HG03439 (cell line): ENCODE measurements at regions not wholly inside any gene's neighbourhood (a gene's known extent, or its start where the extent isn't known, plus 50 kb on each side); places are given as distances from the start of the nearest gene placed in this dataset.

Experiments used
- ATAC-seq: cut with Tn5 transposase; IDR thresholded peaks from one replicate; pipeline ENCODE4 v1.9.1; 2021; ENCODE audit warnings: mild to moderate bottlenecking, moderate library complexity; ENCODE audit not compliant: unreplicated experiment

GRCh38 chr9:105143136-105143430 is 101.4 kb upstream of the SLC44A1 start:
- ATAC-seq: no peak

- ATAC-seq: no peak
Observed at GRCh38 chr9:105144076-105144475, 100.4 kb upstream of the SLC44A1 start.

GRCh38 chr9:105144841-105145240 is 99.6 kb upstream of the SLC44A1 start:
- ATAC-seq: no peak

- no peak for ATAC-seq
Observed at GRCh38 chr9:105146677-105147076, 97.8 kb upstream of the SLC44A1 start.

DNA sequence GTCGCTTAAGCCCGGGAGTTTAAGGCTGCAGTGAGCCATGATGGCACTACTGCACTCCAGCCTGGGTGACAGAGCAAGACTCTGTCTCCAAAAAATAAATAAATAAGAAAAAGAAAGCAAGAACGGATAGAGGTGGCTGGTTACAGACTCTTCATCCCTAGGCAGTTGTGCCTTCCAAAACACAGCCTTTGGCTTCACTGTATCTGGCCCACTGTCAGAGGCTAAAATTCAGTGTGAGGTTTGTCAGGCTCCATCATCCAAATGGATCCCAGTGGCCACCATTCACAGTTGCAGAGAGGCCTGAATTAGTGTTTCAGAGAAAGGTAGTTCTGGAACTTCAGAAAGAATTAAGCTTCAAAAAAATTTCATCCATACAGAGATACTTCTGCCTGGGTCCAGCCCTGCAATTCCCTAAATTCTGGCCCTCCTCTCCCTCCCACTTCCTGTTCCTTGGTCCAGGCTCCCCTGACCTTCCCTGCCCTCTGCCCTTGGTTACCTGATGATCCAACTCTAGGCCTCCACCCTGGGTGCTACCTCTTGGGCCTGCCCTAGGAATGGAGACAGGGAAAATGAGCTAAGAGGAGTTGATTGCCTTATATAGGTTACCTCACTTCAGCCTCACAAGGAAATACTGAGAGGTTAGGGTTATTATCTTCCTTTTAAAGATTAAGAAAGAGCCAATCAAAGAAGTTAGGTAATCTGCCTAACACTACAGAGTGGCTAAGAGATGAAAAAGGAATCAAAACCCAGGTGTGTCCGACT is 97.2 kb upstream of the SLC44A1 start:
- ATAC-seq: no peak

DNA sequence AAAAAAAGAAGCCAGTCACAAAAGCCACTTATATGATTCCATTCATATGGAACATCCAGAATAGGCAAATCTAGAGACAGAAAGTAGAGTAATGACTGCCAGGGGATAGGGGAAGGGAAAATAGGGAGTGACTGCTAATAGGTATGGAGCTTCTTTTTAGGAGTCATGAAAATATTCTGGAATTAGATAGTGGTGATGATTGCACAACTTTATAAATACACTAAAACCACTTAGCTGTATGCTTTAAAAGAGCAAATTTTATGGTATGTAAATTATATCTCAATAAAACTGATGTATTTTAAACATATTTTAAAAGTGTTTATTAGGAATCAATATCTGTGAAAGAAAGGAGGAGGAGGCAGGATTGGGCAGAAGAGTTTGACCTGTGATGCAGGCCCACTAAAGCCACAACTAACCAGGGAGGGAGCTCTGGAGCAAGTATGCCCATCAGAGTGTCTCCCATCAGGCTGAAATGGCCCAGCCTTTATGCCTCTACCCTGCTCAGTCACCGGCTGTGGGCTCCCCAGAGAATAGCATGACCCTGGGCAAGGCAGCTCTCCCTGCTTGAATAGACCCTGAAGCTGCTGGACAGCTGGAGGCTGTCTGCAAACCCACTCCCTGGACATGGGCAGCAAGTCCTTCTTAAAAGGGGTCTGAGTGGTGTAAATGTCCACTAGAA is 96.0 kb upstream of the SLC44A1 start:
- no peak for ATAC-seq

- no peak for ATAC-seq
Observed at GRCh38 chr9:105150991-105151685, 93.3 kb upstream of the SLC44A1 start.

DNA sequence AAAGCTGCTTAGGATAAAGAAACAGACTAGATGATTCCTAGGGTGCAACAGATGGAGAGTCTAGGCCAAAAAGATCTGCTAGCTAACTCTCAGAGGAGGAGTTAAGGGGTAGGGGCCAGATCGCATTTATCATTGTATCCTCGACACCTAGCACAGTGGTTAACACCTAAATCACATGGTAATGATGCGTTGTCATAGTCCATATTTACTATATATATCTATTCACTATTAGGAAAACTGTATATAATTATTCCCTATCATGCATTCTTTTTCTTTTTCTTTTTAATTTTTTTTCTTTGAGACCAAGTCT is 92.8 kb upstream of the SLC44A1 start:
- ATAC-seq: no peak

GRCh38 chr9:105154723-105155191 is 89.7 kb upstream of the SLC44A1 start:
- ATAC-seq: no peak

GRCh38 chr9:105157171-105157583 is 87.3 kb upstream of the SLC44A1 start:
- ATAC-seq: no peak

GRCh38 chr9:105158020-105158419 is 86.4 kb upstream of the SLC44A1 start:
- ATAC-seq: no peak

GRCh38 chr9:105158898-105159297 is 85.6 kb upstream of the SLC44A1 start:
- no peak for ATAC-seq

DNA sequence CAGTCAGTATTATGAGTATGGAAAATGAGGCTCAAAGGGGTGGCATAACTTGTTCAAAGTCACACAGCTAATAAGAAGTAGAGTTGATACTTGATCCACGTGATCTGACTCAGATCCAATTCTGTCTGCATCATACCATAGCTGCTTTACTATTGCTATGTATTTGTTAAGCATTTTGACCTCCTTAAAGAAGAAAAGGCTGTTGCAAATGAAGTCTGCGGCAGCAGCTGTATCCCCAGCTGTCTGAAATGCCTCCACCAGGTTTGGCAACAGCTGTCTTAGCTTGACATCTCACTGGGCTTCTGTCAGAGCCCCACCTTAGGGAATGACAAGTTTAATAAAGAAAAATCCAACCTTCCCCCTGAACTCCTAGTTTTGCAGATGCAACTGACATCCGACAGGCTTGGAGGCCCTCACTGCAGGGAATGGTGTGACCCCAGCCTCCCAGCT is 75.6 kb upstream of the SLC44A1 start:
- ATAC-seq: no peak

GRCh38 chr9:105171076-105171475 is 73.4 kb upstream of the SLC44A1 start:
- ATAC-seq: no peak

GRCh38 chr9:105171589-105171988 is 72.9 kb upstream of the SLC44A1 start:
- no peak for ATAC-seq

GRCh38 chr9:105172436-105172835 is 72.0 kb upstream of the SLC44A1 start:
- no peak for ATAC-seq

GRCh38 chr9:105173306-105173705 is 71.1 kb upstream of the SLC44A1 start:
- no peak for ATAC-seq

GRCh38 chr9:105173826-105174225 is 70.6 kb upstream of the SLC44A1 start:
- no peak for ATAC-seq

DNA sequence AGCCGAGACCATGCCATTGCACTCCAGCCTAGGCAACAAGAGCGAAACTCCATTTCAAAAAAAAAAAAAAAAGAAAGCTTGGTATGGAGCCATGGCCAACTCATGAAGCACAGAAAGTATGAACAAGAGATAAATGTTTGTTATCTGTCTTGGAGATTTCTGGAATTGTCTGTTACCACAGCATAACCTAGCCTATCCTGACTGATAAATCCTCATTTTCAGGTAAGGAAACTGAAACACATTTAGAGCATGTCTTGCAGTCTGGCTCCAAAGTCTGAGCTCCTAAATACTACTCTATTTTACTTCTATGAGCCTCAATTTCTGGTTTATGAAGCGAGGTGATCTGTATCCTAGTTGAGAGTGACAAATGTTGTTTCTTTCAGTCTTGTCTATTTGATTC is 68.3 kb upstream of the SLC44A1 start:
- ATAC-seq: no peak

DNA sequence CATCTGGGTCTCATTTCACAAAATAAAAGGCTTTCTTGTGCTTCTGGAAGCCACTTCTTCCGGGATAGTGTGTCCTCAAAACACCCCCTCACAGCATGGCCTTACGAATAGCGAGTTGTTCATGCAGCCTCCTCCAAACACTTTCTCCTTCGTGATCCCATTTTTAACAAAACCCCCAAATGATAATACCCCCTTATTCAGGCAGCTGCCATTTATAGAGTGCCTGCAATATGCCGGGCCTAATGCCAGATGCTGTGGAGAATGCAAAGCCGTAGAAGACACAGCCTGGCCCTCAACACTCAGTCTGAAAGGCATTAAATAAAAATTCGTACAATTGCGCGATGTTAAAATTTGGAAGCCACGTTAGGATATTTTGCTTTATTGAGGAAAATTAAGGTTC is 66.4 kb upstream of the SLC44A1 start:
- ATAC-seq: no peak

DNA sequence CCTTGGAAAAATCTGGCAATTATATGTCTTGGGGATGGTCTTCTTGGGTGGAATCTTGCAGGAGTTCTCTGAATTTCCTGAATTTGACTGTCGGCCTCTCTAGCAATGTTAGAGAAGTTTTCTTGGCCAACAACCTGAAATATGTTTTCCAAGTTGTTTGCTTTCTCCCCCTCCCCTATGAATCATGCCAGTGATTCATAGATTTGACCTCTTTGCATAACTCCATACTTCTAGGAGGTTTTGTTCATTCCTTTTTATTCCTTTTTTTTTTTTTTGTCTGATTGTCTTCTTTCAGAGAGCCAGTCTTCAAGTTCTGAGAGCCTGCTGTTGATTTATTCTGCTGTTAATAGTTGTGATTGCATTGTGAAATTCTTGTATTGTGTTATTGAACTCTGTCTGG is 56.7 kb upstream of the SLC44A1 start:
- no peak for ATAC-seq

- no peak for ATAC-seq
Observed at GRCh38 chr9:105188746-105189145, 55.7 kb upstream of the SLC44A1 start.
